ENCODE measurements at regions not wholly inside any gene's neighbourhood (a gene's known extent, or its start where the extent isn't known, plus 50 kb on each side); places are given as distances from the start of the nearest gene placed in this dataset.

- DNase-seq, result no peak
- H3K9me3 ChIP-seq (ENCODE audit: severe bottlenecking), result no peaks in the 10 kb centered on the region
- no peaks in the 10 kb centered on the region for H3K27me3 ChIP-seq (ENCODE audit: insufficient read depth, low read depth, severe bottlenecking)
- H3K36me3 ChIP-seq, result no peaks in the 10 kb centered on the region
- H3K4me3 ChIP-seq (ENCODE audit: low read depth, low read length), result no peak overlapping the region
- TF ChIP-seq, protein P1, sequence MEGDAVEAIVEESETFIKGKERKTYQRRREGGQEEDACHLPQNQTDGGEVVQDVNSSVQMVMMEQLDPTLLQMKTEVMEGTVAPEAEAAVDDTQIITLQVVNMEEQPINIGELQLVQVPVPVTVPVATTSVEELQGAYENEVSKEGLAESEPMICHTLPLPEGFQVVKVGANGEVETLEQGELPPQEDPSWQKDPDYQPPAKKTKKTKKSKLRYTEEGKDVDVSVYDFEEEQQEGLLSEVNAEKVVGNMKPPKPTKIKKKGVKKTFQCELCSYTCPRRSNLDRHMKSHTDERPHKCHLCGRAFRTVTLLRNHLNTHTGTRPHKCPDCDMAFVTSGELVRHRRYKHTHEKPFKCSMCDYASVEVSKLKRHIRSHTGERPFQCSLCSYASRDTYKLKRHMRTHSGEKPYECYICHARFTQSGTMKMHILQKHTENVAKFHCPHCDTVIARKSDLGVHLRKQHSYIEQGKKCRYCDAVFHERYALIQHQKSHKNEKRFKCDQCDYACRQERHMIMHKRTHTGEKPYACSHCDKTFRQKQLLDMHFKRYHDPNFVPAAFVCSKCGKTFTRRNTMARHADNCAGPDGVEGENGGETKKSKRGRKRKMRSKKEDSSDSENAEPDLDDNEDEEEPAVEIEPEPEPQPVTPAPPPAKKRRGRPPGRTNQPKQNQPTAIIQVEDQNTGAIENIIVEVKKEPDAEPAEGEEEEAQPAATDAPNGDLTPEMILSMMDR (IDR thresholded peaks at IDR 0.05; ENCODE audit: low read depth, low read length), result no peak
- H3K27ac ChIP-seq, result no peak overlapping the region
Observed at GRCh38 chr5:86917117-86917579, 299.4 kb downstream of the COX7C start.

- no peak for DNase-seq
- Histone ChIP-seq H3K4me3 (ENCODE audit: low read depth, low read length) (no peak overlapping the region), H3K36me3 (no peaks in the 10 kb centered on the region), H3K27ac (no peak overlapping the region), H3K27me3 (ENCODE audit: insufficient read depth, low read depth, severe bottlenecking) (no peaks in the 10 kb centered on the region), H3K9me3 (ENCODE audit: severe bottlenecking) (no peaks in the 10 kb centered on the region)
- TF ChIP-seq, protein P1 (IDR thresholded peaks at IDR 0.05; ENCODE audit: low read depth, low read length), result no peak
Observed at GRCh38 chr5:86918246-86918645, 300.5 kb downstream of the COX7C start.

GRCh38 chr5:86926033-86926432, 308.3 kb downstream of the COX7C start:
- TF ChIP-seq, protein P1 (IDR thresholded peaks at IDR 0.05; ENCODE audit: low read depth, low read length), result no peak
- no peaks in the 10 kb centered on the region for H3K27me3 ChIP-seq (ENCODE audit: insufficient read depth, low read depth, severe bottlenecking)
- no peak for DNase-seq

DNA sequence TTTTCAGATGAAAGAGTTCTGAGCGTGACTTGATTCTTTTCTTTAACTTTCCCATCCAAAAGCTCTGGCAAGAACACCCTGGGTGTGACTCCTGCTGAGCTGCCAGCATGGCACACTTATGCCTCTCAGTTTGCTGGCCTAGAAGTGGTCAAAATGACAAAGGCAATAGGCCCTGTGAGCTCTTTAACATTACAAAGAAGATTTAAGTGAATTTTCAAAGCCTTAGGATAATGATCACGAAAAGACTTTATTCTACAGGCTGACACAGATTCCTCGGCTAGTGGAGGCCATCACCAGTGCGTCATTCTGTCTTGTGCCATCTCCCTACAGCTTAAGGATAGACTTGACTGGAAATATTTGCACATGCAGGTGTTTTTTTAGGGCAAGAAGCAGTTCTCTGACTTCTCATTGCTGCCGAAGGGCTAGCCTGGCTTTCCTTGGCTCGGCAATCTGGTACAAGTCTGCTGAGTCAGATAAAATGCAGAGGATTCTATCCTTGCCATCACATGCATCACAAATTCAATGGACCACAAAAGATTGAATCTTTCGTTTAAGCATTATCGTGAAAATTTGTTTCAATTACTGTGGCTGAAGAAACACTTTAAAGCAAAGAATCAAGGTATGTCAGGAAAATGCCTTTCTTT, 311.5 kb downstream of the COX7C start:
- Histone ChIP-seq H3K36me3 (no peaks in the 10 kb centered on the region), H3K27me3 (ENCODE audit: insufficient read depth, low read depth, severe bottlenecking) (no peaks in the 10 kb centered on the region), H3K9me3 (ENCODE audit: severe bottlenecking) (no peaks in the 10 kb centered on the region), H3K4me3 (ENCODE audit: low read depth, low read length) (no peak overlapping the region), H3K27ac (no peak overlapping the region)
- TF ChIP-seq, protein P1 (IDR thresholded peaks at IDR 0.05; ENCODE audit: low read depth, low read length), result no peak
- no peak for DNase-seq

More at GRCh38 chr5:86926033-86926432, 308.3 kb downstream of the COX7C start:
- H3K27ac ChIP-seq, result no peak overlapping the region
- no peaks in the 10 kb centered on the region for H3K9me3 ChIP-seq (ENCODE audit: severe bottlenecking)
- H3K4me3 ChIP-seq (ENCODE audit: low read depth, low read length), result no peak overlapping the region
- no peaks in the 10 kb centered on the region for H3K36me3 ChIP-seq

DNA sequence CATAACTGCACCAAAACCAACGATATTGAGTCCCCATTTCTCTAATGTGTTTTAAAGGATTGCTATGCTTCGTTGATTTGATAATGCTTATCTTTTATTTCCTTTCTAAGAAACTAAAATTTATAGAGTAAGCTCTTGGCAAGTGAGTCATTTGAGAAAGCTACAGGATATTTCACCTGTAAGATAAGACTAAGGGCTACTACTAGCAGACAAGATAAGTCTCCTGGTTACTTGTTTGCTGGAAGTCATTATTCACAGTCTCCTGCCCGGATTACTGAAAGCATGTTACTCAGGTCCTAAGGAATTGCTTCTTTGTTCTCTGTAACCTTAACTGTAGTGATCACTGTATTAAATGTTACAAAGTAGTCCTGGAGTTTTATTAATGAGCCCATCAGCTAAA, 315.9 kb upstream of the RASA1 start:
- Histone ChIP-seq H3K27ac (no peak overlapping the region), H3K27me3 (ENCODE audit: insufficient read depth, low read depth, severe bottlenecking) (no peaks in the 10 kb centered on the region), H3K9me3 (ENCODE audit: severe bottlenecking) (no peaks in the 10 kb centered on the region), H3K36me3 (no peaks in the 10 kb centered on the region), H3K4me3 (ENCODE audit: low read depth, low read length) (no peak overlapping the region)
- no peak for DNase-seq
- TF ChIP-seq, protein P1 (IDR thresholded peaks at IDR 0.05; ENCODE audit: low read depth, low read length), result no peak

- TF ChIP-seq, protein P1 (IDR thresholded peaks at IDR 0.05; ENCODE audit: low read depth, low read length), result no peak
- Histone ChIP-seq H3K9me3 (ENCODE audit: severe bottlenecking) (no peaks in the 10 kb centered on the region), H3K27me3 (ENCODE audit: insufficient read depth, low read depth, severe bottlenecking) (no peaks in the 10 kb centered on the region), H3K4me3 (ENCODE audit: low read depth, low read length) (no peak overlapping the region), H3K36me3 (no peaks in the 10 kb centered on the region), H3K27ac (no peak overlapping the region)
- no peak for DNase-seq
Observed at GRCh38 chr5:86964889-86965288, 302.8 kb upstream of the RASA1 start.

Measured in WERI-Rb-1 (cell line).